ENCODE measurements at regions not wholly inside any gene's neighbourhood (a gene's known extent, or its start where the extent isn't known, plus 50 kb on each side); places are given as distances from the start of the nearest gene placed in this dataset.
"Not testable (repeated sequence)": the region's sequence is repeated elsewhere in the genome, so short reads cannot be mapped to it uniquely, and the experiment has no call there.

GRCh38 chr6:6091608-6092002 lies 84.9 kb upstream of the NRN1 start:
- DNase-seq = no peak
- 83% methylated on average over 2 of the region's 2 CpGs for WGBS
- Histone ChIP-seq H3K4me1 (ENCODE audit: control insufficient read depth, insufficient read depth, low read length) (no peaks in the 10 kb centered on the region), H3K9me3 (ENCODE audit: control insufficient read depth, low read length) (no peaks in the 10 kb centered on the region), H3K4me3 (ENCODE audit: low read length) (no peak overlapping the region), H3K27ac (ENCODE audit: low read length) (no peak overlapping the region), H3K27me3 (ENCODE audit: control insufficient read depth, insufficient read depth) (no peaks in the 10 kb centered on the region)
- no peak for ATAC-seq
- intact Hi-C loops (cut with DNase I) = no loop called here

- no peak overlapping the region for H3K27ac ChIP-seq (ENCODE audit: low read length)
- DNase-seq = no peak
- no peaks in the 10 kb centered on the region for H3K27me3 ChIP-seq (ENCODE audit: control insufficient read depth, insufficient read depth)
- no peak for ATAC-seq
- H3K4me3 ChIP-seq (ENCODE audit: low read length) = no peak overlapping the region
- H3K4me1 ChIP-seq (ENCODE audit: control insufficient read depth, insufficient read depth, low read length) = no peaks in the 10 kb centered on the region
- 84% methylated on average over 5 of the region's 5 CpGs for WGBS
- intact Hi-C loops (cut with DNase I) = no loop called here
- no peaks in the 10 kb centered on the region for H3K9me3 ChIP-seq (ENCODE audit: control insufficient read depth, low read length)
Observed at GRCh38 chr6:6090861-6091607, 84.3 kb upstream of the NRN1 start.

- DNase-seq = no peak
- Histone ChIP-seq H3K27me3 (ENCODE audit: control insufficient read depth, insufficient read depth) (no peaks in the 10 kb centered on the region), H3K4me3 (ENCODE audit: low read length) (no peak overlapping the region), H3K9me3 (ENCODE audit: control insufficient read depth, low read length) (no peaks in the 10 kb centered on the region), H3K4me1 (ENCODE audit: control insufficient read depth, insufficient read depth, low read length) (no peaks in the 10 kb centered on the region), H3K27ac (ENCODE audit: low read length) (no peak overlapping the region)
- intact Hi-C loops (cut with DNase I) = no loop called here
- no peak for ATAC-seq
- WGBS = 27% methylated on average over 4 of the region's 4 CpGs
Observed at GRCh38 chr6:6085928-6086668, 79.4 kb upstream of the NRN1 start.

GRCh38 chr6:6080975-6081374 lies 74.2 kb upstream of the NRN1 start:
- intact Hi-C loops (cut with DNase I) = no loop called here
- 76% methylated on average over 4 of the region's 4 CpGs for WGBS
- Histone ChIP-seq H3K9me3 (ENCODE audit: control insufficient read depth, low read length) (no peaks in the 10 kb centered on the region), H3K4me1 (ENCODE audit: control insufficient read depth, insufficient read depth, low read length) (no peaks in the 10 kb centered on the region), H3K27me3 (ENCODE audit: control insufficient read depth, insufficient read depth) (no peaks in the 10 kb centered on the region), H3K4me3 (ENCODE audit: low read length) (no peak overlapping the region), H3K27ac (ENCODE audit: low read length) (no peak overlapping the region)
- ATAC-seq (no peak), DNase-seq (no peak)

GRCh38 chr6:6074190-6074589 lies 67.5 kb upstream of the NRN1 start:
- no peak overlapping the region for H3K27ac ChIP-seq (ENCODE audit: low read length)
- no peaks in the 10 kb centered on the region for H3K27me3 ChIP-seq (ENCODE audit: control insufficient read depth, insufficient read depth)
- ATAC-seq (no peak), DNase-seq (no peak)
- no peaks in the 10 kb centered on the region for H3K4me1 ChIP-seq (ENCODE audit: control insufficient read depth, insufficient read depth, low read length)
- H3K4me3 ChIP-seq (ENCODE audit: low read length) = no peak overlapping the region
- H3K9me3 ChIP-seq (ENCODE audit: control insufficient read depth, low read length) = no peaks in the 10 kb centered on the region
- intact Hi-C loops (cut with DNase I) = no loop called here

GRCh38 chr6:6068157-6068556 lies 61.4 kb upstream of the NRN1 start:
- ATAC-seq; H3K9me3 ChIP-seq (ENCODE audit: control insufficient read depth, low read length); intact Hi-C loops (cut with DNase I); H3K27me3 ChIP-seq (ENCODE audit: control insufficient read depth, insufficient read depth); H3K4me1 ChIP-seq (ENCODE audit: control insufficient read depth, insufficient read depth, low read length); H3K27ac ChIP-seq (ENCODE audit: low read length); H3K4me3 ChIP-seq (ENCODE audit: low read length); DNase-seq: not testable (repeated sequence)
- 88% methylated on average over 5 of the region's 5 CpGs for WGBS

- 81% methylated on average over 25 of the region's 25 CpGs for WGBS
- peaks cover 2% of the 10 kb centered on the region for H3K27me3 ChIP-seq (ENCODE audit: control insufficient read depth, insufficient read depth)
- no peaks in the 10 kb centered on the region for H3K9me3 ChIP-seq (ENCODE audit: control insufficient read depth, low read length)
- no peaks in the 10 kb centered on the region for H3K4me1 ChIP-seq (ENCODE audit: control insufficient read depth, insufficient read depth, low read length)
- intact Hi-C loops (cut with DNase I) = loop anchor here in 3 of 4 donors (5.0 to 10.0 kb wide), 4 partner anchors 257 to 489 kb away; no protein-coding TSS in a partner anchor
- DNase-seq = peak in 1 of 3 donors; percentile 43
- H3K27ac ChIP-seq (ENCODE audit: low read length) = no peak overlapping the region
- no peak for ATAC-seq
- no peak overlapping the region for H3K4me3 ChIP-seq (ENCODE audit: low read length)
Observed at GRCh38 chr6:6058054-6058444, 51.3 kb upstream of the NRN1 start.

- WGBS = 58% methylated on average over 9 of the region's 9 CpGs
- peaks cover 2% of the 10 kb centered on the region for H3K27me3 ChIP-seq (ENCODE audit: control insufficient read depth, insufficient read depth)
- no peak overlapping the region for H3K27ac ChIP-seq (ENCODE audit: low read length)
- DNase-seq = no peak
- ATAC-seq = no peak
- H3K4me3 ChIP-seq (ENCODE audit: low read length) = no peak overlapping the region
- no peaks in the 10 kb centered on the region for H3K4me1 ChIP-seq (ENCODE audit: control insufficient read depth, insufficient read depth, low read length)
- no peaks in the 10 kb centered on the region for H3K9me3 ChIP-seq (ENCODE audit: control insufficient read depth, low read length)
- intact Hi-C loops (cut with DNase I) = loop anchor here in 3 of 4 donors (2.0 to 10.0 kb wide), 5 partner anchors 257 to 490 kb away; no protein-coding TSS in a partner anchor
Observed at GRCh38 chr6:6057442-6058053, 50.8 kb upstream of the NRN1 start.
